ENCODE measurements at regions not wholly inside any gene's neighbourhood (a gene's known extent, or its start where the extent isn't known, plus 50 kb on each side); places are given as distances from the start of the nearest gene placed in this dataset.

GRCh38 chr1:170803711-170804110 lies 131.6 kb upstream of the MROH9 start:
- no peak overlapping the region for H3K4me3 ChIP-seq (ENCODE audit: low read depth, low read length)
- no peak for DNase-seq (ENCODE audit: low read depth)
- TF ChIP-seq, protein P1, sequence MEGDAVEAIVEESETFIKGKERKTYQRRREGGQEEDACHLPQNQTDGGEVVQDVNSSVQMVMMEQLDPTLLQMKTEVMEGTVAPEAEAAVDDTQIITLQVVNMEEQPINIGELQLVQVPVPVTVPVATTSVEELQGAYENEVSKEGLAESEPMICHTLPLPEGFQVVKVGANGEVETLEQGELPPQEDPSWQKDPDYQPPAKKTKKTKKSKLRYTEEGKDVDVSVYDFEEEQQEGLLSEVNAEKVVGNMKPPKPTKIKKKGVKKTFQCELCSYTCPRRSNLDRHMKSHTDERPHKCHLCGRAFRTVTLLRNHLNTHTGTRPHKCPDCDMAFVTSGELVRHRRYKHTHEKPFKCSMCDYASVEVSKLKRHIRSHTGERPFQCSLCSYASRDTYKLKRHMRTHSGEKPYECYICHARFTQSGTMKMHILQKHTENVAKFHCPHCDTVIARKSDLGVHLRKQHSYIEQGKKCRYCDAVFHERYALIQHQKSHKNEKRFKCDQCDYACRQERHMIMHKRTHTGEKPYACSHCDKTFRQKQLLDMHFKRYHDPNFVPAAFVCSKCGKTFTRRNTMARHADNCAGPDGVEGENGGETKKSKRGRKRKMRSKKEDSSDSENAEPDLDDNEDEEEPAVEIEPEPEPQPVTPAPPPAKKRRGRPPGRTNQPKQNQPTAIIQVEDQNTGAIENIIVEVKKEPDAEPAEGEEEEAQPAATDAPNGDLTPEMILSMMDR (IDR thresholded peaks at IDR 0.05; ENCODE audit: low read depth, low read length): no peak
- TF ChIP-seq POLR2A (IDR thresholded peaks at IDR 0.05; ENCODE audit: extremely low read depth, insufficient read length) (no peak), MYC (IDR thresholded peaks at IDR 0.05; ENCODE audit: low read depth, low read length) (no peak)
- TF ChIP-seq, protein P2, sequence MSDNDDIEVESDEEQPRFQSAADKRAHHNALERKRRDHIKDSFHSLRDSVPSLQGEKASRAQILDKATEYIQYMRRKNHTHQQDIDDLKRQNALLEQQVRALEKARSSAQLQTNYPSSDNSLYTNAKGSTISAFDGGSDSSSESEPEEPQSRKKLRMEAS (IDR thresholded peaks at IDR 0.05; ENCODE audit: low read depth, low read length): no peak

GRCh38 chr1:170804419-170804818 lies 130.9 kb upstream of the MROH9 start:
- DNase-seq (ENCODE audit: low read depth): no peak
- TF ChIP-seq MYC (IDR thresholded peaks at IDR 0.05; ENCODE audit: low read depth, low read length) (no peak), POLR2A (IDR thresholded peaks at IDR 0.05; ENCODE audit: extremely low read depth, insufficient read length) (no peak)
- TF ChIP-seq, protein P1 (IDR thresholded peaks at IDR 0.05; ENCODE audit: low read depth, low read length): no peak
- TF ChIP-seq, protein P2 (IDR thresholded peaks at IDR 0.05; ENCODE audit: low read depth, low read length): no peak
- no peak overlapping the region for H3K4me3 ChIP-seq (ENCODE audit: low read depth, low read length)

DNA sequence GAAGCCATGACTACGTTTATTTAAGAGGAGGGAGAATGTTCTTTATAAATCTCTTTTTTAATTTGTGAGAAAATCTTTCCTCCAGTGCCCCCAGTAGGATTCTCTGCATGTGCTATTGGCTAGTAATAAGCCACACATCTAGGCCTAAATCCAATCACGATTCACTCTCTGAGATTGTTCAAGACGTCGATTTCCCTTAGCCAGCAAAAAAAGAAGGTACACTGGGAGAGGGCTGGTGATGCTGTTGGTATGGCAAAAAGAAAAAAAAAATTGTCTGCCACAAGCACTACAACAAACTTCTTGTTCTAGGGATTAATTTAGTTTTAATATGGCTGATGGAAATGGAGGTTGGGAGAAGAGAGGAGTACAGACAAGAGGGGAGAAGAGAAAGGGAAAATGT lies 130.5 kb upstream of the MROH9 start:
- TF ChIP-seq, protein P2 (IDR thresholded peaks at IDR 0.05; ENCODE audit: low read depth, low read length): no peak
- TF ChIP-seq POLR2A (IDR thresholded peaks at IDR 0.05; ENCODE audit: extremely low read depth, insufficient read length): no peak
- TF ChIP-seq MYC (IDR thresholded peaks at IDR 0.05; ENCODE audit: low read depth, low read length): no peak
- TF ChIP-seq, protein P1 (IDR thresholded peaks at IDR 0.05; ENCODE audit: low read depth, low read length): no peak
- no peak overlapping the region for H3K4me3 ChIP-seq (ENCODE audit: low read depth, low read length)
- DNase-seq (ENCODE audit: low read depth): no peak

DNA sequence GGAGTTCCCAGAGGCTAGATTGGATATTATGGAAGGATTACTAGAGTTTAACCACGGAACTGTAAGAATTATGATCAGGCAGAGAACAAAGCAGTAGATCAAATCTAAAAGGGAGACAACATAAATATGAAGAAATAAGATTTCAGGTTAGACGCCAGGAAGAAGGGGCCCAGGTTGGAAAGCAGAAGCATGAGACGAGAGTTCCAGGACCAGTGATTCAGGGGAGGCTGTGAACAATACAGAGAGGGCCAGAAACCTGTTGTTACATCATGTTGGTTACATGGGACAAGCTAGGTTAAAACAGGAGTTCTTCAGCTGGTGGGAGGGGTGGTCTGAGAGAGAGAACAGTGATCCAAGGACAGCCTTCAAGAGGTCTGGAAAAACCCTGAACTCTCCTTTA lies 128.4 kb upstream of the MROH9 start:
- no peak for TF ChIP-seq POLR2A (IDR thresholded peaks at IDR 0.05; ENCODE audit: extremely low read depth, insufficient read length)
- no peak for TF ChIP-seq MYC (IDR thresholded peaks at IDR 0.05; ENCODE audit: low read depth, low read length)
- TF ChIP-seq, protein P1 (IDR thresholded peaks at IDR 0.05; ENCODE audit: low read depth, low read length): no peak
- TF ChIP-seq, protein P2 (IDR thresholded peaks at IDR 0.05; ENCODE audit: low read depth, low read length): no peak
- no peak for DNase-seq (ENCODE audit: low read depth)

DNA sequence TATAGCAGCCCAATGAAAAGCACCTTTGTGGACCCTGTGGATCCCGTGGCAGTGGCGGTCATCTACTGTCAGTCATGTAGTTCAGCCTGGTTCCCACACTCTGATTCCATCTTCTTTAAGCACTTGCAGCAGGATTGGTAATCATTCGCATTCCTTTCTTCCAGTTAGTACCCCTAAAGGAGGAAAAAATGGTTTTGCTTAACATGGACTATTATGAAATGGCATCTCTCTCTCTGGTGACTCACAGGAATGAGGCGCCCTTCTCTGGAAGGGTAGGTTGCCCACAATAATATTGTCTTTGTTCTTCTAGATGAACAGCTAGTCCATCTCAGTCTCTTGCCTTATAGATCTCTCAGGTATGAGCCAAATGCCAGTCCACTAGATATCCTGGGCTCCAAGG lies 127.9 kb upstream of the MROH9 start:
- H3K4me3 ChIP-seq (ENCODE audit: low read depth, low read length): no peak overlapping the region
- no peak for DNase-seq (ENCODE audit: low read depth)
- TF ChIP-seq, protein P2 (IDR thresholded peaks at IDR 0.05; ENCODE audit: low read depth, low read length): no peak
- TF ChIP-seq POLR2A (IDR thresholded peaks at IDR 0.05; ENCODE audit: extremely low read depth, insufficient read length) (no peak), MYC (IDR thresholded peaks at IDR 0.05; ENCODE audit: low read depth, low read length) (no peak)
- TF ChIP-seq, protein P1 (IDR thresholded peaks at IDR 0.05; ENCODE audit: low read depth, low read length): no peak

More for the DNA sequence above, 128.4 kb upstream of the MROH9 start:
- no peak overlapping the region for H3K4me3 ChIP-seq (ENCODE audit: low read depth, low read length)
